Caco-2 (cell line): ENCODE measurements at regions not wholly inside any gene's neighbourhood (a gene's known extent, or its start where the extent isn't known, plus 50 kb on each side); places are given as distances from the start of the nearest gene placed in this dataset.

ENCODE experiments used
- BruUV-seq: library from RNA; stranded (reverse); fragments of 400-500 nt; replicated peaks from 2 replicates; lab custom pipeline; 2021; lab: Mats Ljungman, UMichigan
- CTCF ChIA-PET: fragments of 300-600 bp; sonication (Branson Sonifier 250); formaldehyde crosslinking; loops from one replicate; lab custom pipeline; 2022; ENCODE audit warnings: antibody characterized with exemption; lab: Charles Lee
- POLR2A ChIA-PET: fragments of 300-600 bp; sonication (Branson Sonifier 250); formaldehyde crosslinking; loops from one replicate; lab custom pipeline; 2022; ENCODE audit warnings: antibody characterized with exemption; lab: Charles Lee
- DNase-seq, 2 experiments: peaks; one replicate each; pipeline versions ENCODE4 v3.0.0 to v3.0.0-alpha.2; 2020 to 2022
- H3K27me3 ChIP-seq: replicated peaks from 2 replicates; pipeline ENCODE4 v1.6.0; 2011; ENCODE audit warnings: low read length; ENCODE audit not compliant: control insufficient read depth, insufficient read depth
- H3K36me3 ChIP-seq: 2 replicates; pipeline ENCODE4 v1.5.1; 2011; ENCODE audit warnings: low read length; ENCODE audit not compliant: control insufficient read depth, insufficient read depth
- H3K4me1 ChIP-seq: fragments of 250-450 bp; sonication (Bioruptor Pico); 2 replicates; pipeline ENCODE4 v1.5.1; 2020; ENCODE audit warnings: mild to moderate bottlenecking
- H3K4me3 ChIP-seq: 2 replicates; pipeline ENCODE4 v1.5.1; 2011; ENCODE audit warnings: low read depth, mild to moderate bottlenecking, control low read depth, low read length
- H3K9me3 ChIP-seq: fragments of 250-450 bp; sonication (Bioruptor Pico); 2 replicates; pipeline ENCODE4 v1.5.1; 2020; ENCODE audit warnings: mild to moderate bottlenecking, moderate library complexity
- H3K27ac Mint-ChIP-seq: one replicate; pipeline ENCODE4 v1.8.0; 2022; ENCODE audit warnings: mixed read lengths; ENCODE audit not compliant: unreplicated experiment
- H3K27me3 Mint-ChIP-seq: one replicate; pipeline ENCODE4 v1.8.0; 2022; ENCODE audit warnings: mixed read lengths; ENCODE audit not compliant: insufficient read depth, unreplicated experiment
- H3K36me3 Mint-ChIP-seq: one replicate; pipeline ENCODE4 v1.8.0; 2022; ENCODE audit warnings: mild to moderate bottlenecking, mixed read lengths; ENCODE audit not compliant: insufficient read depth, unreplicated experiment
- H3K4me1 Mint-ChIP-seq: one replicate; pipeline ENCODE4 v1.8.0; 2022; ENCODE audit warnings: low read depth, mixed read lengths; ENCODE audit not compliant: unreplicated experiment
- H3K4me3 Mint-ChIP-seq: one replicate; pipeline ENCODE4 v1.8.0; 2022; ENCODE audit warnings: mild to moderate bottlenecking, moderate library complexity, mixed read lengths; ENCODE audit not compliant: unreplicated experiment
- H3K9me3 Mint-ChIP-seq: one replicate; pipeline ENCODE4 v1.8.0; 2022; ENCODE audit warnings: mixed read lengths; ENCODE audit not compliant: unreplicated experiment
- intact Hi-C: fragments of 100-400 bp; cut with micrococcal nuclease; formaldehyde crosslinking; loops from one replicate; pipeline ENCODE4 v1.10.0; 2022; ENCODE audit not compliant: unreplicated experiment
- TF ChIP-seq, protein P1 (sequence below), 2 experiments: fragments of 200-600 bp in 1 of 2; IDR thresholded peaks; 1 replicate in 1 of 2; 2 replicates in 1 of 2; pipeline versions ENCODE4 v1.5.1 to v1.8.0; 2011 to 2022; ENCODE audit warnings: antibody characterized with exemption in 1 of 2, control low read depth in 1 of 2, inconsistent platforms in 1 of 2, low read depth in 1 of 2, low read length in 1 of 2, mild to moderate bottlenecking in 1 of 2, moderate library complexity in 1 of 2; ENCODE audit not compliant: insufficient read depth in 1 of 2, severe bottlenecking in 1 of 2, unreplicated experiment in 1 of 2

DNA sequence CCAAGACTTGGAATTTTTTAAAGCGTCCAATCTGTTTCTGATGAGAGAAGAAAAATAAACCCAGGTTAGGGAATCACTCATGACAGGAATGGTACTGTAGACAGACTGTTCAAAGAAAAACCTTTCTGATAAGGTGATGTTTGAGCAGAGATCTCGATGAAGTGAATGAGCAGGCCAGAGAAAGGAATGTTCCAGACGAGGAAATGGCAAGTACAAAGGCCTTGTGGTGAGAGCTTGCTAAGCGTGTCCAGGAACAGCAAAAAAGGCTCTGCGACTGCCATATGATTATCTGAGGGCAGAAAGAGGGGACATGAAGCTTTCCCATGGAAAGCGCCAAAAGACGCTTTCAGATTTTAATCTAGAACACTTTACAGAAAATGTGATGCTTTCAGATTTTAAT lies 458.4 kb upstream of the SOX5 start:
- H3K4me3 Mint-ChIP-seq: peak overlapping the region; percentile 20
- H3K27me3 Mint-ChIP-seq: no peaks in the 10 kb centered on the region
- TF ChIP-seq, protein P1, sequence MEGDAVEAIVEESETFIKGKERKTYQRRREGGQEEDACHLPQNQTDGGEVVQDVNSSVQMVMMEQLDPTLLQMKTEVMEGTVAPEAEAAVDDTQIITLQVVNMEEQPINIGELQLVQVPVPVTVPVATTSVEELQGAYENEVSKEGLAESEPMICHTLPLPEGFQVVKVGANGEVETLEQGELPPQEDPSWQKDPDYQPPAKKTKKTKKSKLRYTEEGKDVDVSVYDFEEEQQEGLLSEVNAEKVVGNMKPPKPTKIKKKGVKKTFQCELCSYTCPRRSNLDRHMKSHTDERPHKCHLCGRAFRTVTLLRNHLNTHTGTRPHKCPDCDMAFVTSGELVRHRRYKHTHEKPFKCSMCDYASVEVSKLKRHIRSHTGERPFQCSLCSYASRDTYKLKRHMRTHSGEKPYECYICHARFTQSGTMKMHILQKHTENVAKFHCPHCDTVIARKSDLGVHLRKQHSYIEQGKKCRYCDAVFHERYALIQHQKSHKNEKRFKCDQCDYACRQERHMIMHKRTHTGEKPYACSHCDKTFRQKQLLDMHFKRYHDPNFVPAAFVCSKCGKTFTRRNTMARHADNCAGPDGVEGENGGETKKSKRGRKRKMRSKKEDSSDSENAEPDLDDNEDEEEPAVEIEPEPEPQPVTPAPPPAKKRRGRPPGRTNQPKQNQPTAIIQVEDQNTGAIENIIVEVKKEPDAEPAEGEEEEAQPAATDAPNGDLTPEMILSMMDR (IDR thresholded peaks at IDR 0.05; ENCODE audit: insufficient read depth in 1 of 2, low read depth in 1 of 2, low read length in 1 of 2, severe bottlenecking in 1 of 2, unreplicated experiment in 1 of 2): no peak
- intact Hi-C loops: no loop called here
- H3K4me1 Mint-ChIP-seq: peaks cover 24% of the 10 kb centered on the region
- no peaks in the 10 kb centered on the region for H3K36me3 Mint-ChIP-seq
- ChIA-PET POLR2A (interaction anchor here (0.7 kb wide), 1 partner anchor 453 kb away, joined by 3 read pairs; no protein-coding TSS in a partner anchor), CTCF (no interaction called here)
- no peaks in the 10 kb centered on the region for H3K36me3 ChIP-seq
- no peaks in the 10 kb centered on the region for H3K9me3 Mint-ChIP-seq
- BruUV-seq: no TSS peak
- no peaks in the 10 kb centered on the region for H3K9me3 ChIP-seq
- H3K4me3 ChIP-seq: no peak overlapping the region
- H3K4me1 ChIP-seq: peaks cover 12% of the 10 kb centered on the region; the same call in 1 of the 2 replicates
- peak overlapping the region; percentile 42 for H3K27ac Mint-ChIP-seq
- peak; percentile 51 to 55 for DNase-seq
- H3K27me3 ChIP-seq: no peaks in the 10 kb centered on the region

DNA sequence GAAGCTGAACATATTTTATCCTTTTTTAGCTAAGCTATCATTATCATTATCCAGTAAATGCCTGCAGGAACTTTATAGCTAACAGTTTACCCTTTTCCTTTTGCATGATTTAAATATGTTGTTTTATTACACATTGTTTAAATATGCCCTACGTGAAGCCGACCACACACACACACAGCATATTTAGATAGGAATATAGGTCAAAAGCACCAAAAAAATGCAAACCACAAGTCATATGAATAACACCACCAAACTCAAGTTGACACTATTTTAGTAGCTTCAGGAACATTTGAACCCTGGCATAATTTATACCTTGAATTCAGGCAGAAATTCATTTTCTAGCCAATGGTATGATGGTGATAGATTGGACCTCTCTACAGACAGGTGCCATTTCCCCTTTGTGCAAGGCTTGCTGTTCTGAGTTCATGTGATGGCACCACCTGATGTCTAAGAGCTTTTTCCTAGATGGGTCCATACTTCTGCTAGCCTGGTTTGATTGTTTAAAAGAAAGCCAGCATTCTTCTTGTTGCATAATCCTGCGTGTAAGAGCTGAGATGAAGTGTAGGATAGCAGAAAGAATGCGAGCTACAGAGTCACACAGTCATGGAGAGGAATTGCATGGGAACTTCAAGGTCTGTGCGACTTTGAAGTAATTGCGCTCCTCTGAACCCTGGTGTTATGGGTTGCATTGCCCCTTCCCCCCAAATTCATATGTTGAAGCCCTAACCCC lies 454.8 kb upstream of the SOX5 start:
- peaks cover 24% of the 10 kb centered on the region for H3K4me1 Mint-ChIP-seq
- no peak overlapping the region for H3K27ac Mint-ChIP-seq
- Histone ChIP-seq H3K4me3 (no peak overlapping the region), H3K36me3 (no peaks in the 10 kb centered on the region), H3K9me3 (no peaks in the 10 kb centered on the region), H3K4me1 (peaks cover 12% of the 10 kb centered on the region; the same call in 1 of the 2 replicates), H3K27me3 (no peaks in the 10 kb centered on the region)
- TF ChIP-seq, protein P1 (IDR thresholded peaks at IDR 0.05; ENCODE audit: insufficient read depth in 1 of 2, low read depth in 1 of 2, low read length in 1 of 2, severe bottlenecking in 1 of 2, unreplicated experiment in 1 of 2): no peak
- H3K27me3 Mint-ChIP-seq: no peaks in the 10 kb centered on the region
- intact Hi-C loops: no loop called here
- no peaks in the 10 kb centered on the region for H3K9me3 Mint-ChIP-seq
- no peak overlapping the region for H3K4me3 Mint-ChIP-seq
- no peak for DNase-seq
- no peaks in the 10 kb centered on the region for H3K36me3 Mint-ChIP-seq
- ChIA-PET POLR2A (no interaction called here), CTCF (no interaction called here)
- no TSS peak for BruUV-seq

DNA sequence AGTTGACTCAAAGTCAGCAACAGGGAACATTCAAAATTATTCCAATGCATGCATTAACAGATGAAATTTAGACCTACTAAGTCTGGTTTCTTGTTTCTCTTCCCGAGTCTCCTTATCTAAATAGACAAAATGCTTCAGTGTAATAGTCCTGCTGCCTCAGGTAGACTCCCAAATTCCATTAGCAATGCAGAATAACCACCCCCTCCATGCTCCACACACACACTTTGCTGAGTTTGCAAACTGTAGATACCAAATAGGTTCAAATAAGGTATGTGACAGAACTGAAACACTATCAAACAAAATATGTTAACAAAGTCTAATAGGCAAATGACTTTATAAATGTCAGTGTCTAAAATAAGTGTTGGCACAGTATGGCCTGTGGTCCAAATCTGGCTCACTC lies 451.1 kb upstream of the SOX5 start:
- no peaks in the 10 kb centered on the region for H3K27me3 Mint-ChIP-seq
- no peak overlapping the region for H3K4me3 Mint-ChIP-seq
- Histone ChIP-seq H3K4me3 (no peak overlapping the region), H3K9me3 (no peaks in the 10 kb centered on the region), H3K4me1 (no peaks in the 10 kb centered on the region), H3K36me3 (no peaks in the 10 kb centered on the region), H3K27me3 (no peaks in the 10 kb centered on the region)
- no peaks in the 10 kb centered on the region for H3K36me3 Mint-ChIP-seq
- ChIA-PET CTCF (no interaction called here), POLR2A (no interaction called here)
- DNase-seq: no peak
- peaks cover 9% of the 10 kb centered on the region for H3K4me1 Mint-ChIP-seq
- no TSS peak for BruUV-seq
- TF ChIP-seq, protein P1 (IDR thresholded peaks at IDR 0.05; ENCODE audit: insufficient read depth in 1 of 2, low read depth in 1 of 2, low read length in 1 of 2, severe bottlenecking in 1 of 2, unreplicated experiment in 1 of 2): no peak
- intact Hi-C loops: no loop called here
- H3K27ac Mint-ChIP-seq: no peak overlapping the region
- no peaks in the 10 kb centered on the region for H3K9me3 Mint-ChIP-seq
